GM23248 (cell line): ENCODE measurements at regions not wholly inside any gene's neighbourhood (a gene's known extent, or its start where the extent isn't known, plus 50 kb on each side); places are given as distances from the start of the nearest gene placed in this dataset.

Source experiments
- EZH2 ChIP-seq: fragments of 200-600 bp; sonication (generic); IDR thresholded peaks from 2 replicates; pipeline ENCODE4 v1.6.1; 2018; ENCODE audit warnings: antibody characterized with exemption, mild to moderate bottlenecking; ENCODE audit not compliant: insufficient read depth, poor library complexity, severe bottlenecking
- EZH2phosphoT487 ChIP-seq: fragments of 200-600 bp; sonication (generic); IDR thresholded peaks from 2 replicates; pipeline ENCODE4 v1.6.1; 2018; ENCODE audit warnings: antibody characterized with exemption, moderate library complexity, mild to moderate bottlenecking, low read depth; ENCODE audit not compliant: insufficient read depth

- no peak for TF ChIP-seq EZH2phosphoT487
- no peak for TF ChIP-seq EZH2
These were observed 1526.4 kb upstream of the NUDT12 start for GRCh38 chr5:105088961-105089360.
